IMR-90 (cell line): ENCODE measurements at regions not wholly inside any gene's neighbourhood (a gene's known extent, or its start where the extent isn't known, plus 50 kb on each side); places are given as distances from the start of the nearest gene placed in this dataset.

Experiments
- ATAC-seq: fragments of 200-7000 bp; cut with Tn5 transposase; 2 replicates; pipeline ENCODE4 v1.9.1; 2020; ENCODE audit warnings: low read depth, mild to moderate bottlenecking, moderate library complexity
- BruUV-seq: library from RNA; stranded (reverse); fragments of 400-500 nt; replicated peaks from 2 replicates; lab custom pipeline; 2021; lab: Mats Ljungman, UMichigan
- CTCF ChIA-PET: fragments of 300-600 bp; formaldehyde crosslinking; extraction: SDS; loops from one replicate; lab custom pipeline; 2021; ENCODE audit warnings: antibody characterized with exemption; lab: Yijun Ruan, JAX
- POLR2A ChIA-PET: fragments of 300-600 bp; sonication (Branson Sonifier 250); formaldehyde crosslinking; loops from one replicate; lab custom pipeline; 2022; ENCODE audit warnings: antibody characterized with exemption; ENCODE audit not compliant: unreplicated experiment; lab: Charles Lee
- DNase-seq: peaks from one replicate; pipeline ENCODE4 v3.0.0; 2013
- H2AFZ ChIP-seq: replicated peaks from 2 replicates; pipeline ENCODE3; 2013; ENCODE audit warnings: low read length, mild to moderate bottlenecking; ENCODE audit not compliant: poor library complexity
- H2AK5ac ChIP-seq: 2 replicates; pipeline ENCODE4 v1.6.1; 2013; ENCODE audit warnings: low read depth, low read length, inconsistent platforms
- H2AK9ac ChIP-seq: replicated peaks from 2 replicates; pipeline ENCODE3; 2013; ENCODE audit warnings: mild to moderate bottlenecking, low read depth, low read length, moderate library complexity; ENCODE audit not compliant: poor library complexity
- H2BK120ac ChIP-seq: 2 replicates; pipeline ENCODE4 v1.6.1; 2013; ENCODE audit warnings: low read depth, low read length, inconsistent platforms
- H2BK15ac ChIP-seq: 3 replicates; pipeline ENCODE4 v1.6.1; 2013; ENCODE audit warnings: low read depth, low read length, inconsistent platforms
- H2BK20ac ChIP-seq: 2 replicates; pipeline ENCODE4 v1.6.1; 2013; ENCODE audit warnings: low read depth, mild to moderate bottlenecking, inconsistent platforms, low read length, moderate library complexity
- H2BK5ac ChIP-seq: 2 replicates; pipeline ENCODE4 v1.6.1; 2013; ENCODE audit warnings: mild to moderate bottlenecking, low read depth, low read length, inconsistent platforms; ENCODE audit not compliant: poor library complexity, severe bottlenecking
- H3K14ac ChIP-seq: replicated peaks from 2 replicates; pipeline ENCODE4 v1.6.1; 2013; ENCODE audit warnings: low read depth, low read length, inconsistent platforms
- H3K18ac ChIP-seq: 2 replicates; pipeline ENCODE4 v1.6.1; 2013; ENCODE audit warnings: low read depth, low read length, control low read depth
- H3K23ac ChIP-seq: 2 replicates; pipeline ENCODE4 v1.6.1; 2013; ENCODE audit warnings: low read depth, low read length, inconsistent platforms
- H3K27ac ChIP-seq: 2 replicates; pipeline ENCODE4 v1.5.1; 2013; ENCODE audit warnings: mild to moderate bottlenecking, control low read depth, low read length; ENCODE audit not compliant: insufficient read depth
- H3K27me3 ChIP-seq: 2 replicates; pipeline ENCODE4 v1.6.1; 2013; ENCODE audit warnings: low read length; ENCODE audit not compliant: control insufficient read depth, insufficient read depth
- H3K36me3 ChIP-seq: 2 replicates; pipeline ENCODE4 v1.6.1; 2013; ENCODE audit warnings: low read length, mixed read lengths; ENCODE audit not compliant: control insufficient read depth, insufficient read depth
- H3K4ac ChIP-seq: 2 replicates; pipeline ENCODE4 v1.6.1; 2013; ENCODE audit warnings: low read depth, low read length, inconsistent platforms
- H3K4me1 ChIP-seq: 2 replicates; pipeline ENCODE4 v1.6.1; 2013; ENCODE audit warnings: low read length, mixed read lengths; ENCODE audit not compliant: control insufficient read depth, insufficient read depth
- H3K4me2 ChIP-seq: 2 replicates; pipeline ENCODE4 v1.6.1; 2013; ENCODE audit warnings: low read depth, mild to moderate bottlenecking, control low read depth, low read length, moderate library complexity
- H3K4me3 ChIP-seq: 2 replicates; pipeline ENCODE4 v1.5.1; 2013; ENCODE audit warnings: low read depth, mild to moderate bottlenecking, control low read depth, low read length, moderate library complexity; ENCODE audit not compliant: insufficient read depth
- H3K56ac ChIP-seq: 2 replicates; pipeline ENCODE4 v1.6.1; 2013; ENCODE audit warnings: low read length, inconsistent platforms; ENCODE audit not compliant: insufficient read depth; ENCODE audit errors: extremely low read depth
- H3K79me1 ChIP-seq, 2 experiments: 2 replicates each; pipeline ENCODE4 v1.6.1; 2013; ENCODE audit warnings: low read length in 2 of 2, inconsistent platforms in 1 of 2, low read depth in 1 of 2
- H3K9ac ChIP-seq: 2 replicates; pipeline ENCODE4 v1.6.1; 2013; ENCODE audit warnings: low read depth, low read length, control low read depth
- H3K9me1 ChIP-seq: 2 replicates; pipeline ENCODE4 v1.6.1; 2013; ENCODE audit warnings: low read length, inconsistent platforms; ENCODE audit not compliant: insufficient read depth
- H3K9me3 ChIP-seq: 2 replicates; pipeline ENCODE4 v1.6.1; 2013; ENCODE audit warnings: low read length; ENCODE audit not compliant: control insufficient read depth, insufficient read depth
- H4K20me1 ChIP-seq: 2 replicates; pipeline ENCODE4 v1.6.1; 2013; ENCODE audit warnings: low read length, inconsistent platforms; ENCODE audit not compliant: insufficient read depth
- H4K5ac ChIP-seq: 2 replicates; pipeline ENCODE4 v1.6.1; 2013; ENCODE audit warnings: mild to moderate bottlenecking, low read depth, low read length, control low read depth
- H4K8ac ChIP-seq, 2 experiments: 2 replicates each; pipeline ENCODE4 v1.6.1; 2013; ENCODE audit warnings: low read depth in 2 of 2, low read length in 2 of 2, control low read depth in 1 of 2, inconsistent platforms in 1 of 2
- H4K91ac ChIP-seq: 2 replicates; pipeline ENCODE4 v1.6.1; 2013; ENCODE audit warnings: low read depth, low read length, inconsistent platforms; ENCODE audit not compliant: insufficient read depth
- CEBPB ChIP-seq: IDR thresholded peaks from 2 replicates; pipeline ENCODE4 v1.6.1; 2012; ENCODE audit warnings: low read depth, low read length, improper control_type of control experiment
- RAD21 ChIP-seq: IDR thresholded peaks from 2 replicates; pipeline ENCODE4 v1.6.1; 2012; ENCODE audit warnings: low read length, improper control_type of control experiment
- RCOR1 ChIP-seq: IDR thresholded peaks from 2 replicates; pipeline ENCODE4 v1.6.1; 2012; ENCODE audit warnings: mild to moderate bottlenecking, low read length, improper control_type of control experiment; ENCODE audit not compliant: insufficient replicate concordance
- RFX5 ChIP-seq: IDR thresholded peaks from 2 replicates; pipeline ENCODE4 v1.8.0; 2012; ENCODE audit warnings: low read depth, mild to moderate bottlenecking, low read length, moderate library complexity
- SMC3 ChIP-seq: fragments of 150-350 bp; IDR thresholded peaks from 2 replicates; pipeline ENCODE4 v1.6.1; 2016; ENCODE audit warnings: low read depth, mild to moderate bottlenecking, antibody characterized with exemption, low read length, moderate library complexity
- WGBS, 2 experiments: methylation state at CpG; one replicate each; pipeline versions ENCODE4 v1.1.5 to v1.1.7; 2013; ENCODE audit warnings: missing lambda C conversion rate in 2 of 2; ENCODE audit not compliant: insufficient read length in 1 of 2; ENCODE audit errors: extremely low coverage in 2 of 2; 5-methylcytosine and 5-hydroxymethylcytosine counted together
- dilution Hi-C: fragments of 300-500 bp; cut with HindIII; formaldehyde crosslinking; loops from one replicate; pipeline ENCODE4 v1.14.3; 2018; ENCODE audit warnings: low sequenced_read_pairs; ENCODE audit not compliant: unreplicated experiment
- in situ Hi-C: fragments of 300-500 bp; cut with MboI; formaldehyde crosslinking; loops from 3 replicates; pipeline ENCODE4 v1.14.3; 2019; ENCODE audit warnings: low sequenced_read_pairs, inconsistent platforms, mixed read lengths
- intact Hi-C: fragments of 100-400 bp; cut with micrococcal nuclease; formaldehyde crosslinking; loops from 2 replicates; pipeline ENCODE4 v1.10.0; 2022

DNA sequence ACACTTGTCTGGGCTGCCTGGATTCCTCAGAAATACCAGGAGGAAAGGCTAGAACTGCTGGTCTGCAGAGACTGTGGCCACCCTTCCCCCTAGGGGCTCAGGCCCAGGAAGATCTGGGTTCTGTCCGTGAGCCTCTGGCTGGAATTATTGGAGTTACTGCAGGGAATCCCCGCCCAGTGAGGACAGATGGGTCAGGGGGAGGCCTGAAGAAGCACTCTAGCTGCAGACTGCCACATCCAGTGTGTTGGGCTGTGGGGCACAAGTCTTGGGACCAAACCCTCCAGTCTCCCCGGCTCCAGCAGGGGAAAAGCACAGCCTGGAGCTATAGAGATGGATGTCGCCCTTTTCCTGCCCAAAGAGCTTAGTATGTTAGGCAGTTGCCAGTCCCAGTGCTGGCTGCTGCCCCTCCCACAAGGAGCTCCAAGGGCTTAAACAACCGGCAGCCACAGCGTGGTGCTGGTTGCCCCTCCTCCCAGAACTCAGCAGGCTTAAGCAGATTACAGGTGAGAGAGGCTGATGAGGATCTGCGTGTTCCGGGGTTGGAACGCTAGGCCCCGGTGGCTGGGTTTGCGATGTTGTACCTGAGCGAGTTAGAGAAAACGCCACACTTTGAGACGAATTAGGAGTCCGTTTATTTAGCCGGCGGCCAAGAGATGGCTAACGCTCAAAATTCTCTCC, 255.5 kb upstream of the LRRC7 start:
- no peak overlapping the region for H4K8ac ChIP-seq
- H3K18ac ChIP-seq: no peak overlapping the region
- no peak for DNase-seq
- WGBS, 2 experiments: 49% methylated on average over 7 of the region's 18 CpGs; no CpG with 5 or more reads in 1 of the 2 experiments
- no peak overlapping the region for H2AK9ac ChIP-seq
- dilution Hi-C loops (no loop called here), in situ Hi-C loops (no loop called here), intact Hi-C loops (no loop called here)
- H3K9me1 ChIP-seq: no peaks in the 10 kb centered on the region
- no peak overlapping the region for H3K56ac ChIP-seq
- no peak overlapping the region for H2BK15ac ChIP-seq
- H4K5ac ChIP-seq: no peak overlapping the region
- H2AFZ ChIP-seq: no peak overlapping the region
- H3K4ac ChIP-seq: no peak overlapping the region
- H2BK120ac ChIP-seq: no peak overlapping the region
- H3K23ac ChIP-seq: no peak overlapping the region
- H4K91ac ChIP-seq: no peak overlapping the region
- no peak overlapping the region for H3K27ac ChIP-seq
- H3K4me2 ChIP-seq: no peak overlapping the region
- H3K14ac ChIP-seq: no peak overlapping the region
- CTCF ChIA-PET: no interaction called here
- TF ChIP-seq CEBPB (no peak), RCOR1 (no peak), RFX5 (no peak), RAD21 (no peak), SMC3 (no peak)
- no TSS peak for BruUV-seq
- H4K20me1 ChIP-seq: no peaks in the 10 kb centered on the region
- no peaks in the 10 kb centered on the region for H3K27me3 ChIP-seq
- H3K4me1 ChIP-seq: no peaks in the 10 kb centered on the region
- ATAC-seq: no peak
- no peak overlapping the region for H2BK5ac ChIP-seq
- no peak overlapping the region for H2BK20ac ChIP-seq
- no peak overlapping the region for H3K4me3 ChIP-seq
- POLR2A ChIA-PET: no interaction called here
- no peak overlapping the region for H3K9ac ChIP-seq
- no peaks in the 10 kb centered on the region for H3K79me1 ChIP-seq
- no peaks in the 10 kb centered on the region for H3K9me3 ChIP-seq
- no peaks in the 10 kb centered on the region for H3K36me3 ChIP-seq
- H2AK5ac ChIP-seq: no peak overlapping the region
